Body of pancreas (tissue), 4 donors: ENCODE measurements at regions not wholly inside any gene's neighbourhood (a gene's known extent, or its start where the extent isn't known, plus 50 kb on each side); places are given as distances from the start of the nearest gene placed in this dataset.

Source experiments
- POLR2A ChIP-seq, 3 donors: fragments of 450-650 bp; IDR thresholded peaks; one replicate each; pipeline ENCODE4 v1.6.1; 2016; ENCODE audit warnings: antibody characterized with exemption in 3 of 3, mild to moderate bottlenecking in 2 of 3
- TF ChIP-seq, protein P1 (sequence below), 7 experiments: fragments of 450-650 bp in 4 of 7; fragments of 200-600 bp in 3 of 7; sonication (generic) in 3 of 7; IDR thresholded peaks; one replicate each; pipeline ENCODE4 v1.5.1; 2016 to 2019; ENCODE audit warnings: antibody characterized with exemption in 7 of 7

DNA sequence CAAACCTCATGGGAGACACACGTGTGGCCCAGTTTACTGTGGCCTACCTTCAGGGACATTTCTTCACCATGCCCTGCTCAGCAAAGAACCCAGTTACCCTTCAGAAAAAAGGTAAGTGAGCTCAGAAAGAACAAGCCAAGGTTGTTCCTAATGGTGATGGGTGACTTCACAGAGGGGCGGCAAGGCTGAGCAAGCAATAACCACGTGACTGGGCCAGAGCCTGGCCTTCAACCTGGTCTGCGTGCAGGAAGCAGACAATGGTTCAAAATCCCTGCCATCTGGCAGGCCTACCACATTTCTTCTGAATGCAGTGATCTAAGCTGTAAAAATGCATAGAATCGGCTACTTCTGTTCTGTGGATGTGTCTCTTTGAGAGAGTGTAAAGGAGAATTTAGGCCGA, 115.5 kb upstream of the CST7 start:
- TF ChIP-seq, protein P1, sequence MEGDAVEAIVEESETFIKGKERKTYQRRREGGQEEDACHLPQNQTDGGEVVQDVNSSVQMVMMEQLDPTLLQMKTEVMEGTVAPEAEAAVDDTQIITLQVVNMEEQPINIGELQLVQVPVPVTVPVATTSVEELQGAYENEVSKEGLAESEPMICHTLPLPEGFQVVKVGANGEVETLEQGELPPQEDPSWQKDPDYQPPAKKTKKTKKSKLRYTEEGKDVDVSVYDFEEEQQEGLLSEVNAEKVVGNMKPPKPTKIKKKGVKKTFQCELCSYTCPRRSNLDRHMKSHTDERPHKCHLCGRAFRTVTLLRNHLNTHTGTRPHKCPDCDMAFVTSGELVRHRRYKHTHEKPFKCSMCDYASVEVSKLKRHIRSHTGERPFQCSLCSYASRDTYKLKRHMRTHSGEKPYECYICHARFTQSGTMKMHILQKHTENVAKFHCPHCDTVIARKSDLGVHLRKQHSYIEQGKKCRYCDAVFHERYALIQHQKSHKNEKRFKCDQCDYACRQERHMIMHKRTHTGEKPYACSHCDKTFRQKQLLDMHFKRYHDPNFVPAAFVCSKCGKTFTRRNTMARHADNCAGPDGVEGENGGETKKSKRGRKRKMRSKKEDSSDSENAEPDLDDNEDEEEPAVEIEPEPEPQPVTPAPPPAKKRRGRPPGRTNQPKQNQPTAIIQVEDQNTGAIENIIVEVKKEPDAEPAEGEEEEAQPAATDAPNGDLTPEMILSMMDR (IDR thresholded peaks at IDR 0.05), result no peak
- TF ChIP-seq POLR2A (IDR thresholded peaks at IDR 0.05), result no peak
